HG03045 (cell line): ENCODE measurements at regions not wholly inside any gene's neighbourhood (a gene's known extent, or its start where the extent isn't known, plus 50 kb on each side); places are given as distances from the start of the nearest gene placed in this dataset.
"Not testable (repeated sequence)": the region's sequence is repeated elsewhere in the genome, so short reads cannot be mapped to it uniquely, and the experiment has no call there.

ENCODE experiments used
- ATAC-seq: cut with Tn5 transposase; IDR thresholded peaks from one replicate; pipeline ENCODE4 v1.9.1; 2021; ENCODE audit warnings: mild to moderate bottlenecking, moderate library complexity; ENCODE audit not compliant: unreplicated experiment

DNA sequence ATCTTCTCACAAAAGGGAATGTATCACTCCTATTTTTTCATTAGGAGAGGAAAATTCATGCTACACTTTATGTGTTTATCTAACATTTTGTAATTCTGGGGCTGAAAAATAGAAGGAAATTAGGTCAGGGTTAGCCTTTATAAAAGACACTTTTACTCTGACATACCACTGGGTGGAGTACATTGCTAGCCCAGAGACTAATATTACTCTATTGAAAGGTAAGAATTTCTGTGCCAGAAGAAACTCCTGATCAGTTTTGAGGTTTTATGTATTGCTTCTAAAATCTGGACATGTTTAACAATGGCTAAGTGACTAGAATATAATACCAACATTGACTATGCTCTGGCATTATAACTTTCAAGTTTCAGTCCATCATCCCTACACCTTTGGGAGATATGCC, 724.6 kb downstream of the USP25 start:
- no peak for ATAC-seq

DNA sequence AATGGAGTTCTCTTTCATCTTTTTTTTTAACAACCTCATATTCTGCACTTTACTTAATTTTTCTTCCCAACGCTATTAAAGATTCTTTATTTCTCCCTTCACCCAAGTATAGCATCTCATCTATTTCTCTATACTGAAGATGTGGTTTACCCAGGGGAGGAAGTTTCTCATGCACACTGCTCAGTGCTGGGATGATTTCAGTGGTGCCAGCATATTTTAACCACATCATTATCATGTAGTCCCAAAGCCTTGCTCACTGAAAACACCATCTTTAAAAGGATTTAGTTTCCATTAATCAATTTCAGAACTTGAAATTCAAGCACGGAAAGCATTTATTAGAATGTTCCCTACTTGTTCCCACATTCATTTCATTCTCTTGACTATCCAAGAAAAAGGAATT, 725.7 kb downstream of the USP25 start:
- ATAC-seq, result no peak

DNA sequence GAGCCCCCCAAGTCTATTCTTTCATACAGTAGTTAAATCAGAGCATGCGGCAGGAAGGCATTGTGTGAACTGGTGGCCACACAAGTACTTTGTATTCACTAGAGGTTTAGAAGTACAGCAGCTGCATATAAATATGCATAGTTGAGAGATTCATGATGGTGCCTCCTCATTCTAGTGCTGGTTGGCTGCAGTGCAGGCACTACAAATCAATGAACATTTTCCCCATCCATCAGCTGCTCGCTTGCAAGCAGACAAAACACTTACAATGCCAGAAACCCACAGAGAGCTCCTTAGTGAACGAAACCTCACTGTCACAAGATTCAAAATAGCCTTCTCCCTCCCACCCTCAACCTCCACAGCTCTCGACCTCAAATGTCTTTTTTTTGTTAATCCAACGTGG, 726.2 kb downstream of the USP25 start:
- no peak for ATAC-seq

DNA sequence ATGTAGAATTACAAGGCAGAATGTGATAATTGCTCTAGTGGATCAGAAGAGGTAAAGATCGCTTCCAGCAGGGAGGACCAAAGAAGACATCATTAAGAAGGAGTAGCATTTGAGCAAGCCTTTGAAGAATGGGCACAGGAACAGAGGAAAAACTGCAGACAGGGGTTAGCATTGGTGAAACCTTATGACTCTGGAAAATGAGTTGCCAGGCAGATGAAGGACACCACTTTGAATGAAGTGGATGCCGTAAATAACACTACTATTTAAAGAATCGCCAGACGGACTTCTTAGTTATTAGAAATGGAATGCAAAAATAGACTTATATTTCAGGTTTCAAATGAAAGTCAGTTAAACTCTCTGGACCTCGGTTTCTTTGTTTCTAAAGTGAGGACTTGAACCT, 727.7 kb downstream of the USP25 start:
- ATAC-seq, result no peak

DNA sequence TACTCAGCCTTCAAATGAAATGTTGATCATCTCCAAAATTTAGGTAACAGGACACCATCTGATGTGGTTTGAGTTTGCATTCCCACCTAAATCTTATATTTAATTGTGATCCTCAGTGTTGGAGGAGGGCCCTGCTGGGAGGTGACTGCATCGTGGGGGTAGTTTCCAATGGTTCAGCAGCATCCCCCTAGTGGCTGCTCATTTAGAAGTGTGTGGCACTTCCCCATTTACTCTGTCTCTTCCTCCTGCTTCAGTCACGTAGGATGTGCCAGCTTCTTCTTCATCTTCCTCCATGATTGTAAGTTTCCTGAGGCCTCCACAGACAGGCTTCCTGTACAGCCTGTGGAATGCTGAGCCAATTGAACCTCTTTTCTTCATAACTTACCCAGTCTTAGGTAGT, 731.2 kb downstream of the USP25 start:
- no peak for ATAC-seq

DNA sequence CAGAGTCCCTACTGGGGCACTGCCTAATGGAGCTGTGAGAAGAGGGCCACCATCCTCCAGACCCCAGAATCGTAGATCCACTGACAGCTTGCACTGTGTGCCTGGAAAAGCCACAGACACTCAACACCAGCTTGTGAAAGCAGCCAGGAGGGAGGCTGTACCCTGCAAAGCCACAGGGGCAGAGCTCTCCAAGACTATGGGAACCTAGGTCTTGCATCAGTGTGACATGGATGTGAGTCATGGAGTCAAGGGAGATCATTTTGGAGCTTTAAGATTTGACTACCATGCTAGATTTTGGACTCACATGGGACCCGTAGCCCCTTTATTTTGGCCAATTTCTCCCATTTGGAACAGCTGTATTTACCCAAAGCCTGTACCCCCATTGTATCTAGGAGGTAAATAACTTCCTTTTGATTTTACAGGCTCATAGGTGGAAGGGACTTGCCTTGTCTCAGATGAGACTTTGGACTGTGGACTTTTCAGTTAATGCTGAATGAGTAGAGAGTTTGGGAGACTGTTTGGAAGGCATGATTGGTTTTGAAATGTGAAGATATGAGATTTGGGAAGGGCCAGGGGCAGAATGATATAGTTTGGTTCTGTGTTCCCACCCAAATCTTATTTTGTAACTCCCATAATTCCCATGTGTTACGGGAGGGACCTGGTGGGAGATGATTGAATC, 734.6 kb downstream of the USP25 start:
- not testable (repeated sequence) for ATAC-seq

DNA sequence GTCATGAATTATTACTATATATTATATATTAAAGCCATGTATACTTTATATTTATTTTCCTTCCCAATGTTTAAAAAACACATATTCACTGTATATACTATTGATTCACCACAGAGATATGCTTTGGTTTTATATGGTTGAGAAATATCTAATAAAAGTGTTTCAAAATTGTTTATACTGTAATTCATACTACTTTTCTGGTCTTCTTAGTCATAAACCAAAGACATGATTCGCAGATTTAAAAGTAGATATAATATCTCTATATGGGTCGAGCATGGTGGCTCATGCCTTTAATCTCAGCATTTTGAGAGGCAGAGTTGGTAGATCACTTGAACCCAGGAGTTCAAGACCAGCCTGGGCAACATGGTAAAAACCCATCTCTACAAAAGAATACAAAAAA, 738.4 kb downstream of the USP25 start:
- ATAC-seq, result no peak

DNA sequence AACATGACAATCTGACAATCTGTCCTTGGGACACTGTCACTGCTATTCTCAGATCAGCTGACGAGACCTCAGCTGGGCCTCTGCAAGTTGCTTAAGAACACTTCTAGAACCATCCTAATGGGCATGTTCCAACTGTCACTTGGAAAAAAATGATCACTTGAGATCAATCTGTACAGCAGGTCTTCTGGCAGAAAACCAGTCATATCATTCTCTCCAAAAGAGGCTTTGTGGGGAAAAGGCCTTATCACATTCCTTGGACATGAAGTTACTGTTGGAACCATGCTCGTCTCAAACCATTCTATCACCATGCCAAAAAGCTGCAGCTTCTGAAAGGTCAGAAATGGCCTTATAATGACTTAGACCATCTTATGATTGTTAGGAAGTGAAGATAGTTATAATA, 744.2 kb downstream of the USP25 start:
- ATAC-seq, result no peak

GRCh38 chr21:16476056-16476825, 746.5 kb downstream of the USP25 start:
- ATAC-seq, result no peak

GRCh38 chr21:16488042-16488441, 758.3 kb downstream of the USP25 start:
- no peak for ATAC-seq

- ATAC-seq, result no peak
Measured at GRCh38 chr21:16492356-16492755, 762.6 kb downstream of the USP25 start.

DNA sequence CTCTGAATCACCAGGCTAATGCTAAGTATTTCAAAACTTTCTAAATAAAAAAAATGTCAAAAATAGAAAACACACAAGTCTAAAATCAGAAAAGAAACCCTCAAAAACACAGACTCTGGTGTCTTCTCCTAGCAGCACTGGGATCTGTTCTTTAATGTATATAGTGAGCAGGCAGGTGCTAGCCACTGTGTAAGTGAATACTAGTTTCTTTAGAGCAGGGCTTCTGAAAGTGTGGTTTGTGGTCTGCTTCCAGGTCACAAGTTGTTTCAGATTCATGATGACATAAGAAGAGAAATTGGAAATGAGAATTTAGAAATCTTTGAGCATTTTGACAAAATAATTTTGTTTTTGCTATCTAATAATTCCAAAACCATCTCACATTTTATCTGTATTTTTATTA, 763.1 kb downstream of the USP25 start:
- ATAC-seq, result no peak

GRCh38 chr21:16496609-16497008, 766.8 kb downstream of the USP25 start:
- ATAC-seq, result no peak

GRCh38 chr21:16500271-16500670, 770.5 kb downstream of the USP25 start:
- ATAC-seq, result no peak

DNA sequence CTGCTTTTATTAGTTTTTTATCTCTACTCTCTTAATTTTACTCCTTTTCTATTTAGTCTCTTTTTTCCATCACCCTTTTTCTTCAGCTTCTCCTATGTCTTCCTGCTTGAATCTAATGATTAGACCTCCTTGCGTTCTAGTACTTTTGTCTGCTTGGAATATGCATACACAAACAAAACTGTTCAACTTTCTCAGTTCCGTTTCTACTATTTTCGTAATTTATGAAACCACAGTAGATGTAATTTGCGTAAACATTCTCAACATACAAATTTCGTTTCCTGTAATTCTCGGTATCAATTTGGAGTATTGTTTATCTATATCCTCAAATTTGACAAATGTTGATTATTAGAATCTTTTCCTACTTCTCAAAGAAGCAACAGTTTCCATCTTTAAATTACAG, 772.5 kb downstream of the USP25 start:
- no peak for ATAC-seq

GRCh38 chr21:16502897-16503296, 773.1 kb downstream of the USP25 start:
- ATAC-seq, result no peak

- no peak for ATAC-seq
Measured at GRCh38 chr21:16504281-16504680, 774.5 kb downstream of the USP25 start.

DNA sequence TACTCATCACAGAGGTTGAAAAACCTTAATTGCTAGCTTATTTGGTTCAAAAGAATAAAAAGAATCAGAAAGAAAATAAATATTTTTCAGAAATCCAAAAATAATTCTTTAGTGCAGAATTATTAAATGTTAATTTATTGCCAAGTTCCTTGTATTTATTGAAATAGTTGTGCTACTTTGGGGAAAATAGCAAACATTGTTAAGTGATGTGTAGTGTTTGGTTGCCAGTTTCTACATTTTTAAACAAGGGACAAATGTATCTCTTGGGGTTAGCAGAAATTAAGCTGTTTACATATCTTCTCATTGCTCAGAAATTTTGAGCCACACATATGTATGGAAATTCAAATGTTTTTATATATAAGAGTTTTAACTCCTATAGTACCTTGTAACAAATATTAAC, 775.0 kb downstream of the USP25 start:
- no peak for ATAC-seq

GRCh38 chr21:16509476-16509875, 779.7 kb downstream of the USP25 start:
- no peak for ATAC-seq

- ATAC-seq, result no peak
Measured at GRCh38 chr21:16514316-16514715, 784.5 kb downstream of the USP25 start.

DNA sequence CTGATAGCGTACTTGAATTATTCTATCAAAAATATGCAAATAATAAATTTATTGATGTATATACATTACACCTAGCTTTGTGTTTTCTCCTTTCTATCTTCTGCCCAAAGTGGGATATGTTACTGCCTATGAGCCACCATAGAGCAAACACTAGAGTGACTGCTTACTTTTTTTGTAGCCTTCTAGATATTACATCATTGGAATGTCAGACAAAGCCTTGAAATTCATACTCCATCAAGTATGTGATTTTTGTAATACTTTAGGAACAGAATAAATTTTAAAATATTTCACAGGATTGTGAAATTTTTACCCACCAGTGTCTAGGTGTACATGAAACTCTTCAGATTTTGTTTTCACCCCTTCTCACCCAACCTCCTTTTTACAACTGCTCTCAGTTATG, 787.6 kb downstream of the USP25 start:
- ATAC-seq, result no peak

DNA sequence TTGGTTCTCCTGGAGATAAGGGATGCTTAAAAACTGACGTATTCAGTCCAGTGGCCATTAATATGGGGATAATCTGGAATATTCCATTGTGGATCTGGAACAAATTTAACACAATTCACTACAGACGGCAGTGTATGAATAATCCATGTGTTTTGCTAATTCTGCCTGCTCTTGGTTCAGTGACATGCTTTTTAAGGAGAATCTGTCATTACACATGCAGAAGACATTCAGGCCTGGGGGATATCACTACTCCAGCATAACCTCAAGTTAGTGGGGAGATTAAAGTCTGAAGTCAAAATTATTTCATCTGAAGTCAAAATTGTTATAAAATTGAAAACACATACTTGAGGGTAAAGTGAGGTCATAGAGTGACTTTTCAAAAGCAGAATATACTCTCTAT, 789.3 kb downstream of the USP25 start:
- ATAC-seq, result no peak

DNA sequence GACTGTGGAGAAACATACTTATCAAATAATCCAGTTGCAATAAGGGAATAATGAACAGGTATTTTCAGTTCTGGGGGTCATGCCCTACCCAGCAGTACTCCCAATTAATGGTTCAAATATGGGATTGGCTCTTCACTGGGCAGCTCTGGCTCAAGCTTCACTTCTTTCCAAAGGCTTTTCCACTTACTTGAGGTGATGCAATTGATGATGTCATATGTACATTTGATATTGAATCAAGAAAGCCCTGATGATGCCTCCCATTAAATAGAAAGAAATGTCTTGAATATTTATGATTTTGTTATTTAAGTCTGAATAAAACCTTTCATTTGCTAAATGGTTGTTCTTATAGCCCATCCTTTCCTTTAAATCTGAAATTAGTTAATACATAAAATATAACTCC, 789.9 kb downstream of the USP25 start:
- no peak for ATAC-seq
